ENCODE measurements at regions not wholly inside any gene's neighbourhood (a gene's known extent, or its start where the extent isn't known, plus 50 kb on each side); places are given as distances from the start of the nearest gene placed in this dataset.

DNA sequence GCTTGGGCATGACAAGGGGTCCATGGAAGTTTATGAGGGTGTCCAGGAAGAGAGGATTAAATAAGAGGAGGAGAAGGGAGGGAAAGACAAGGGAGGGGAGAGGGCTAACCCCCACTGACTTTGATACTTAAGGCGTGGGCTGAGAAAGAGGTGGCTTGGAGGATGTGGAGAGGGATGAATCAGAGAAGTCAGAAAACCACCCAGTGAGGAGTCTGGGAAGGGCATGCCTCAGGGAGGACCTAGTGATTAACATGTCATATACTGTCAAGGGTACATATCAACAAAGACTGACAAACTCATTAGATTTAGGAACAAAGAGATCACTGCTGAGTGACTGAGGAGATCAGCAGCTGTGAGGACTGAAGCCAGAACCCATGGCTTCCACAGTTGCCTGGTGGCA lies 145.4 kb downstream of the IRX5 start:
- Histone ChIP-seq H3K9me3 (no peaks in the 10 kb centered on the region), H3K36me3 (no peaks in the 10 kb centered on the region), H3K27ac (no peak overlapping the region), H3K4me1 (no peaks in the 10 kb centered on the region), H3K4me3 (no peak overlapping the region), H3K27me3 (no peaks in the 10 kb centered on the region)
- no peak for ATAC-seq
- DNase-seq, result no peak
- intact Hi-C loops (cut with DNase I), result no loop called here
- TF ChIP-seq, protein P1, sequence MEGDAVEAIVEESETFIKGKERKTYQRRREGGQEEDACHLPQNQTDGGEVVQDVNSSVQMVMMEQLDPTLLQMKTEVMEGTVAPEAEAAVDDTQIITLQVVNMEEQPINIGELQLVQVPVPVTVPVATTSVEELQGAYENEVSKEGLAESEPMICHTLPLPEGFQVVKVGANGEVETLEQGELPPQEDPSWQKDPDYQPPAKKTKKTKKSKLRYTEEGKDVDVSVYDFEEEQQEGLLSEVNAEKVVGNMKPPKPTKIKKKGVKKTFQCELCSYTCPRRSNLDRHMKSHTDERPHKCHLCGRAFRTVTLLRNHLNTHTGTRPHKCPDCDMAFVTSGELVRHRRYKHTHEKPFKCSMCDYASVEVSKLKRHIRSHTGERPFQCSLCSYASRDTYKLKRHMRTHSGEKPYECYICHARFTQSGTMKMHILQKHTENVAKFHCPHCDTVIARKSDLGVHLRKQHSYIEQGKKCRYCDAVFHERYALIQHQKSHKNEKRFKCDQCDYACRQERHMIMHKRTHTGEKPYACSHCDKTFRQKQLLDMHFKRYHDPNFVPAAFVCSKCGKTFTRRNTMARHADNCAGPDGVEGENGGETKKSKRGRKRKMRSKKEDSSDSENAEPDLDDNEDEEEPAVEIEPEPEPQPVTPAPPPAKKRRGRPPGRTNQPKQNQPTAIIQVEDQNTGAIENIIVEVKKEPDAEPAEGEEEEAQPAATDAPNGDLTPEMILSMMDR (IDR thresholded peaks at IDR 0.05), result no peak
- TF ChIP-seq POLR2A (IDR thresholded peaks at IDR 0.05), result no peak
- WGBS (ENCODE audit: insufficient coverage, low coverage, low lambda C conversion rate, missing lambda C conversion rate), result 60% methylated on average over 1 of the region's 1 CpG

DNA sequence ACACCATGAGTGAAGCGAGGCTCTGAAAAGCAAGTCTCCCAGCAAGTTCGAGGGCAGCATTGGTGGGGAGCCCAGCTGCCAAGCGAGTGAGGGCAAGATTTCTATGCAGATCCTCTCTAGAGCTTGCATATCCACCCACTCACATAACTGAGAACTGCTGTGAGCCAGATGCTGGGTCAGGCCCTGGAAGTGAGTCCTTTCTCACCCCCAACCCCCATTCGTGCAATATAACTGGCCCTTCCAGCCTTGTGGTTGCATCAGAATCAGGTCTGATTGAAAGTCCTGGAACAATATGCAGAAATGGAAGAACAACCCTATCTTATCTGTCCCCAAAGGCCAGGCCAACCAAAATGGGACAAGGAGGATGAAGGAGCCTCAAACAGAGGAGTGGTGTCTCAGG lies 146.6 kb downstream of the IRX5 start:
- TF ChIP-seq POLR2A (IDR thresholded peaks at IDR 0.05), result no peak
- TF ChIP-seq, protein P1 (IDR thresholded peaks at IDR 0.05), result no peak
- DNase-seq, result no peak
- intact Hi-C loops (cut with DNase I), result no loop called here
- WGBS (ENCODE audit: insufficient coverage, low coverage, low lambda C conversion rate, missing lambda C conversion rate), result 83% methylated on average over 1 of the region's 4 CpGs
- no peak overlapping the region for H3K4me3 ChIP-seq
- H3K9me3 ChIP-seq, result no peaks in the 10 kb centered on the region
- H3K36me3 ChIP-seq, result no peaks in the 10 kb centered on the region
- ATAC-seq, result no peak
- H3K27me3 ChIP-seq, result no peaks in the 10 kb centered on the region
- no peak overlapping the region for H3K27ac ChIP-seq
- peaks cover 0 to 4% (median 2%) of the 10 kb centered on the region in 4 donors for H3K4me1 ChIP-seq

DNA sequence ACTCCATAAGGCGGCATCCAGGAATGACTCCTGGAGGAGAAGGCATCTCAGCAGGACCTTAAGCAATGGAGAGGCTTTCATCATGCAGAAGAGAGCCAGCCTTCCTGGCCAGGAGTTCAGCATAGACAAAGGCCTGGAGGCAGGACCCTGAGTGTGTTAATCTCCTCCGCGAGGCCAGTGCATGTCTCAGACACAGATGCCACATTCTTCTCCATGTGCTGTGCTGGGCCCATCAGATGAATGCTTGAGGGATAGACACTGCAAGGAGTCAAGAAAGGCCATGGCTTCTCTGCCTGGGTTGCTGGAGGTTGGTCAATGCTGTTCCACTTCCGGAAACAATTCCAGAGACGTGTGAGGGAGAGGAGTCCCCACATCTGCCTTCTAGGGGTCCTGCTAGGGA lies 147.5 kb downstream of the IRX5 start:
- DNase-seq (no peak), ATAC-seq (no peak)
- intact Hi-C loops (cut with DNase I), result no loop called here
- Histone ChIP-seq H3K4me3 (no peak overlapping the region), H3K9me3 (no peaks in the 10 kb centered on the region), H3K27me3 (no peaks in the 10 kb centered on the region), H3K36me3 (no peaks in the 10 kb centered on the region), H3K27ac (no peak overlapping the region), H3K4me1 (peaks cover 0 to 8% (median 4%) of the 10 kb centered on the region in 4 donors)
- TF ChIP-seq, protein P1 (IDR thresholded peaks at IDR 0.05), result no peak
- no peak for TF ChIP-seq POLR2A (IDR thresholded peaks at IDR 0.05)
- no CpG with 5 or more reads among the region's 5 CpGs for WGBS (ENCODE audit: insufficient coverage, low coverage, low lambda C conversion rate, missing lambda C conversion rate)

DNA sequence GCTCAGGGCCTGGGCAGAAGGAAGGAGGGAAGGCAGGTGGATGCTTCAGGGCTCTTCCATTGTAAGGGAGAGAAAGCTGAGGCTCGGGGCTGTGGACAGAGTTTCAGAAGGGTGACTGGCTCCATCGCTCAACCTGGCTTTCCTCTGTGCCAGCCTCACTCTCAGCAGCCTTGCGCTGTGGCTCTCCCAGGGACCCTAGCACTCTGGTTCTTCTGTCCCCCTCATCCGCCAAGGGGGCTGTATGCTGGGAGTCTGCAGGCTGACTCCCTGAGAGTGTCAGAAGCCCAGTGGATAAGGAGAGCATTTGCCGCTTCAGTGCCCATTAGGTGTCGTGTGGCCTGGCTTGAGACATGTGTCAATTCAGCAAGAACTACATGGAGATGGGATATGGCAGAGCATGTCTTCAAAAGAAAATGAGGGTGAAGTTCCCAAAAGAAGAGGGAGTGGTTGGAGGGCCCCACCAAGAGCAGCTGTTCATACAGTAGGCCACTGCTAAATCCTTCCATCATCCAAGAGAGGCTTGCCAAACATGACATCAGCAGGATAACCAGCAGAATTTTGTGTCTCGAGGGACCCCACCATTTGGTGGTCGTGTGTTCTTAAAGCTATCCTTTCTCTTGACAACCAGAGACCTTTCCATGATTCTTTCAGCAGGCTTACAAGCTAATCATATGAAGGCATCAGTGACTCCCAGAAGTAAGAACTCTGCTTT lies 148.2 kb downstream of the IRX5 start:
- DNase-seq (no peak), ATAC-seq (no peak)
- Histone ChIP-seq H3K36me3 (no peaks in the 10 kb centered on the region), H3K4me1 (peaks cover 0 to 8% (median 4%) of the 10 kb centered on the region in 4 donors), H3K4me3 (no peak overlapping the region), H3K9me3 (no peaks in the 10 kb centered on the region), H3K27ac (no peak overlapping the region), H3K27me3 (no peaks in the 10 kb centered on the region)
- 75% methylated on average over 5 of the region's 8 CpGs for WGBS (ENCODE audit: insufficient coverage, low coverage, low lambda C conversion rate, missing lambda C conversion rate)
- intact Hi-C loops (cut with DNase I), result no loop called here
- TF ChIP-seq, protein P1 (IDR thresholded peaks at IDR 0.05), result no peak
- TF ChIP-seq POLR2A (IDR thresholded peaks at IDR 0.05), result no peak
